ENCODE measurements at regions not wholly inside any gene's neighbourhood (a gene's known extent, or its start where the extent isn't known, plus 50 kb on each side); places are given as distances from the start of the nearest gene placed in this dataset.

DNA sequence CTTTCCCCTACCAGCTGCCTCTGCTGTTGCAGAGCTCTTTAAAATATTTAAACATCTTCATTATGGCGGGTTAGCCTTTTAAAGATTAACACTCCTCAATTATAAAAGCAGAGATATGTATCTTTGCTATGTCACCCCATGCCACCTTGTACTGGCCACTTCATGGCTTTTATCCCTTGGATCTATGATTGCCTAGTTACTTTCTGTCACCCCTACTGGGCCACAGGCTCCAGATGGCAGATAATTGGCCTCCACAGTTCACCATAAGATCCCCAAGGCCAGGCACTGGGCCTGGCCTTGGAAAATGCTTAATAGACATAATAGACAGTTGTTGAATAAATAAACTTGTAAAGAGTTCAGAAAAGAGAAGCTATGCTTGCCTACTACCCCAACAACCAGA is 142.0 kb upstream of the SHB start (continued):
- no peak for TF ChIP-seq ESRRA (CRISPR knock-in tag; IDR thresholded peaks at IDR 0.05; ENCODE audit: borderline replicate concordance)
- TF ChIP-seq, protein P1, sequence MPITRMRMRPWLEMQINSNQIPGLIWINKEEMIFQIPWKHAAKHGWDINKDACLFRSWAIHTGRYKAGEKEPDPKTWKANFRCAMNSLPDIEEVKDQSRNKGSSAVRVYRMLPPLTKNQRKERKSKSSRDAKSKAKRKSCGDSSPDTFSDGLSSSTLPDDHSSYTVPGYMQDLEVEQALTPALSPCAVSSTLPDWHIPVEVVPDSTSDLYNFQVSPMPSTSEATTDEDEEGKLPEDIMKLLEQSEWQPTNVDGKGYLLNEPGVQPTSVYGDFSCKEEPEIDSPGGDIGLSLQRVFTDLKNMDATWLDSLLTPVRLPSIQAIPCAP (CRISPR knock-in tag; IDR thresholded peaks at IDR 0.05), result no peak

DNA sequence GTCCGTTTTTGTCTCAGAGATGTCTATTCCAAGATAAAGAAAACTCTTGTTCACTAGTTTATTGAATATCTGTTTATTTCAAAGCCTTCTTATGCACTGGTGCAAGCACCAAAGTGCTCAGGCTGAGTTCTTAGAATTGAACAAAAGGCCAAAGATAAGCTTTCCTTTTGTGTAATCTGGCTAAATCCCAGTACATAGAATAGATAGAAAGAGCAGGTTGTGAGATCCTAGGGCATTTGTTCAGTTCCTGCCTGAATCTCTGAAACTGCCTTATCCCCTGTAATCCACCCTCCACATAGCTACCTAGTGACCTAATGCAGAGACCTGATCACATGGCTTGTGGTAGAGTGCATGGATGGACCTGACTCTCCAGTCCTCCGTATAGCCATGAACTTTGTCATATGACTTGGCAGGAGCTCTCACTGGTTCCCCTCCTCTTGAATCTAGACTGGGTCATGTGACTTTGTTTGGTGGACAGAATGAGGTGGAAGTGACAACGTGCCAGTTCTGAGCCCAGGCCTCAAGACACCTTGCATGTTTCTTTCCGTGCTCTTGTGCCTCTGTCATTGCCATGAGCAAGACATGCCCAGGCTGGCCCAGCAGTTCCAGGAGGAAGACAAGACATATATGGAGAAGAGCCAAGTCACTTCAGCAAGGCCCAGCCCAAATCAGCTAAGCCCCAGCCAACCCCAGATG is 139.3 kb upstream of the SHB start:
- ATAC-seq (no peak), DNase-seq (ENCODE audit: low spot score) (no peak)
- peaks cover 4% of the 10 kb centered on the region for H3K4me1 Mint-ChIP-seq
- TF ChIP-seq, protein P2, sequence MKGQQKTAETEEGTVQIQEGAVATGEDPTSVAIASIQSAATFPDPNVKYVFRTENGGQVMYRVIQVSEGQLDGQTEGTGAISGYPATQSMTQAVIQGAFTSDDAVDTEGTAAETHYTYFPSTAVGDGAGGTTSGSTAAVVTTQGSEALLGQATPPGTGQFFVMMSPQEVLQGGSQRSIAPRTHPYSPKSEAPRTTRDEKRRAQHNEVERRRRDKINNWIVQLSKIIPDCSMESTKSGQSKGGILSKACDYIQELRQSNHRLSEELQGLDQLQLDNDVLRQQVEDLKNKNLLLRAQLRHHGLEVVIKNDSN (CRISPR knock-in tag; IDR thresholded peaks at IDR 0.05), result 0 out of 2 replicates have a peak, but pooled peaks have one; percentile 17
- TF ChIP-seq, protein P3, sequence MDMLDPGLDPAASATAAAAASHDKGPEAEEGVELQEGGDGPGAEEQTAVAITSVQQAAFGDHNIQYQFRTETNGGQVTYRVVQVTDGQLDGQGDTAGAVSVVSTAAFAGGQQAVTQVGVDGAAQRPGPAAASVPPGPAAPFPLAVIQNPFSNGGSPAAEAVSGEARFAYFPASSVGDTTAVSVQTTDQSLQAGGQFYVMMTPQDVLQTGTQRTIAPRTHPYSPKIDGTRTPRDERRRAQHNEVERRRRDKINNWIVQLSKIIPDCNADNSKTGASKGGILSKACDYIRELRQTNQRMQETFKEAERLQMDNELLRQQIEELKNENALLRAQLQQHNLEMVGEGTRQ (CRISPR knock-in tag; IDR thresholded peaks at IDR 0.05), result 0 out of 2 replicates have a peak, but pooled peaks have one; percentile 8
- TF ChIP-seq, protein P4, sequence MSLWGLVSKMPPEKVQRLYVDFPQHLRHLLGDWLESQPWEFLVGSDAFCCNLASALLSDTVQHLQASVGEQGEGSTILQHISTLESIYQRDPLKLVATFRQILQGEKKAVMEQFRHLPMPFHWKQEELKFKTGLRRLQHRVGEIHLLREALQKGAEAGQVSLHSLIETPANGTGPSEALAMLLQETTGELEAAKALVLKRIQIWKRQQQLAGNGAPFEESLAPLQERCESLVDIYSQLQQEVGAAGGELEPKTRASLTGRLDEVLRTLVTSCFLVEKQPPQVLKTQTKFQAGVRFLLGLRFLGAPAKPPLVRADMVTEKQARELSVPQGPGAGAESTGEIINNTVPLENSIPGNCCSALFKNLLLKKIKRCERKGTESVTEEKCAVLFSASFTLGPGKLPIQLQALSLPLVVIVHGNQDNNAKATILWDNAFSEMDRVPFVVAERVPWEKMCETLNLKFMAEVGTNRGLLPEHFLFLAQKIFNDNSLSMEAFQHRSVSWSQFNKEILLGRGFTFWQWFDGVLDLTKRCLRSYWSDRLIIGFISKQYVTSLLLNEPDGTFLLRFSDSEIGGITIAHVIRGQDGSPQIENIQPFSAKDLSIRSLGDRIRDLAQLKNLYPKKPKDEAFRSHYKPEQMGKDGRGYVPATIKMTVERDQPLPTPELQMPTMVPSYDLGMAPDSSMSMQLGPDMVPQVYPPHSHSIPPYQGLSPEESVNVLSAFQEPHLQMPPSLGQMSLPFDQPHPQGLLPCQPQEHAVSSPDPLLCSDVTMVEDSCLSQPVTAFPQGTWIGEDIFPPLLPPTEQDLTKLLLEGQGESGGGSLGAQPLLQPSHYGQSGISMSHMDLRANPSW (CRISPR knock-in tag; conservative IDR thresholded peaks at IDR 0.05; ENCODE audit: low read depth), result no peak
- TF ChIP-seq GRHL2 (CRISPR knock-in tag; IDR thresholded peaks at IDR 0.05; ENCODE audit: insufficient replicate concordance, severe bottlenecking), result no peak
- TF ChIP-seq GABPB1 (CRISPR knock-in tag; IDR thresholded peaks at IDR 0.05), result no peak
- no peak for TF ChIP-seq MYBL2 (CRISPR knock-in tag; IDR thresholded peaks at IDR 0.05)
- no peak overlapping the region for H3K4me3 Mint-ChIP-seq
- H3K27ac Mint-ChIP-seq, result no peak overlapping the region
- no peaks in the 10 kb centered on the region for H3K9me3 Mint-ChIP-seq
- H3K36me3 Mint-ChIP-seq, result no peaks in the 10 kb centered on the region
- ChIA-PET CTCF (interaction anchor here (1.0 to 1.4 kb wide), 3 partner anchors 55 to 121 kb away, joined by 3 to 4 read pairs (median 4); no protein-coding TSS in a partner anchor), POLR2A (no interaction called here)
- peaks cover 100% of the 10 kb centered on the region for H3K27me3 Mint-ChIP-seq (ENCODE audit: low read depth)

DNA sequence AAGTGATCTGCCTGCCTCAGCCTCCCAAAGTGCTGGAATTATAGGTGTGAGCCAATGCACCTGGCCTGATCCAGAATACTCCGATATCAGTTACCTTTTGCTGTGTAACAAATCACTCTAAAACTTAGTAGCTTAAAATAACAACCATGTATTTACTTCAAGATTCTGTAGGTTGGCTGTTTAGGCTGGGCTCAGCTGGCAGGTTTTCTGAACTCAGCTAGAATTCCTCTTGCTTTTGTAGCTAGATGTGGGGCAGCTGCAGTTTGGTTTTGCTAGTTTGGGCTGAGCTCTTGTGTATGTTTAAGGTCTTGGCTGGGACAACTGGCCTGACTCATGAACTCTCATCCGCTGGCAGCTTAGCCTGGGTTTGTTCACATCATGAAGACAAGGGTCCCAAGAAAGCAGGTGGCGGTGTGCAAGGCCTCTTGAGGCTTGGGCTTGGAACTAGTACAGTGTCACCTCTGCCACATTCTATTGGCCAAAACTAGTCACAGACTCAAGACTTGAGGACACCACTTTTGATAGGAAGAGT is 138.3 kb upstream of the SHB start:
- CTCF ChIA-PET, result interaction anchor here (1.4 kb wide), 1 partner anchor 120 kb away, joined by 4 read pairs; no protein-coding TSS in a partner anchor
- DNase-seq (ENCODE audit: low spot score), result no peak
- H3K27me3 Mint-ChIP-seq (ENCODE audit: low read depth), result peaks cover 100% of the 10 kb centered on the region
- H3K27ac Mint-ChIP-seq, result no peak overlapping the region
- peaks cover 9% of the 10 kb centered on the region for H3K4me1 Mint-ChIP-seq
- H3K36me3 Mint-ChIP-seq, result no peaks in the 10 kb centered on the region
- no peak overlapping the region for H3K4me3 Mint-ChIP-seq
- POLR2A ChIA-PET, result no interaction called here
- peaks cover 2% of the 10 kb centered on the region for H3K9me3 Mint-ChIP-seq
- no peak for ATAC-seq
- TF ChIP-seq ZNF219 (CRISPR knock-in tag; IDR thresholded peaks at IDR 0.05; ENCODE audit: borderline replicate concordance) (no peak), SMAD4 (CRISPR knock-in tag; IDR thresholded peaks at IDR 0.05) (no peak), CBFB (CRISPR knock-in tag; IDR thresholded peaks at IDR 0.05; ENCODE audit: low read depth) (no peak), NR2C2 (CRISPR knock-in tag; IDR thresholded peaks at IDR 0.05) (no peak), ZNF423 (CRISPR knock-in tag; IDR thresholded peaks at IDR 0.05) (no peak), ZNF121 (CRISPR knock-in tag; IDR thresholded peaks at IDR 0.05) (no peak), FOXP1 (CRISPR knock-in tag; IDR thresholded peaks at IDR 0.05; ENCODE audit: borderline replicate concordance) (no peak), SP1 (CRISPR knock-in tag; conservative IDR thresholded peaks at IDR 0.05) (no peak)
- TF ChIP-seq, protein P5, sequence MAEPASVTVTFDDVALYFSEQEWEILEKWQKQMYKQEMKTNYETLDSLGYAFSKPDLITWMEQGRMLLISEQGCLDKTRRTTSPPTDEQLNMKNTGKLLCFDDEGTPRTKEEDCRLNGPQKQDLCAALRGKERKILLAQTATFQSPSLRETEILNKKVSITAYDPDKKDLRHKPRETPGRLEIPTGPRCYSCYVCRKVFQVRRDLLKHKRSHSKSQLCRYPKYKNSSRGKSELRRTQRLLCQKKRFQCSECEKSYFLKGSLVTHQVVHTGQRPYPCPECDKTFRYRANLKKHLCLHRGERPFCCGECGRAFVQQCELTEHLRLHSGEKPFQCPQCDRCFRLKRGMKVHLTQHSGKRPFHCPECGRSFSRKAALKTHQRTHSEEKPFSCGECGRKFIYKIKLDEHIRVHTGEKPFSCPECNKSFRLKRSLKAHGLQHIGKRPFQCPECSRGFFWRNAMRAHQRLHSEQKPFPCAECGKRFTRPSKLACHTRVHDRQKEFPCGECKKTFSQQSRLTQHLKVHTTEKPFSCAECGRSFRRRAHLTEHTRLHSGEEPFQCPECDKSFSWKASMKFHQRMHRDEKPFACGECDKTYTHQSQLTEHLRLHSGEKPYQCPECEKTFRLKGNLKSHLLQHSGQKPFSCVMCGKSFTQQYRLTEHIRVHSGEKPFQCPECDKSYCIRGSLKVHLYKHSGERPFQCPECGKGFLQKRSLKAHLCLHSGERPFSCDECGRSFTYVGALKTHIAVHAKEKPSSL (CRISPR knock-in tag; conservative IDR thresholded peaks at IDR 0.05), result no peak
- TF ChIP-seq, protein P6, sequence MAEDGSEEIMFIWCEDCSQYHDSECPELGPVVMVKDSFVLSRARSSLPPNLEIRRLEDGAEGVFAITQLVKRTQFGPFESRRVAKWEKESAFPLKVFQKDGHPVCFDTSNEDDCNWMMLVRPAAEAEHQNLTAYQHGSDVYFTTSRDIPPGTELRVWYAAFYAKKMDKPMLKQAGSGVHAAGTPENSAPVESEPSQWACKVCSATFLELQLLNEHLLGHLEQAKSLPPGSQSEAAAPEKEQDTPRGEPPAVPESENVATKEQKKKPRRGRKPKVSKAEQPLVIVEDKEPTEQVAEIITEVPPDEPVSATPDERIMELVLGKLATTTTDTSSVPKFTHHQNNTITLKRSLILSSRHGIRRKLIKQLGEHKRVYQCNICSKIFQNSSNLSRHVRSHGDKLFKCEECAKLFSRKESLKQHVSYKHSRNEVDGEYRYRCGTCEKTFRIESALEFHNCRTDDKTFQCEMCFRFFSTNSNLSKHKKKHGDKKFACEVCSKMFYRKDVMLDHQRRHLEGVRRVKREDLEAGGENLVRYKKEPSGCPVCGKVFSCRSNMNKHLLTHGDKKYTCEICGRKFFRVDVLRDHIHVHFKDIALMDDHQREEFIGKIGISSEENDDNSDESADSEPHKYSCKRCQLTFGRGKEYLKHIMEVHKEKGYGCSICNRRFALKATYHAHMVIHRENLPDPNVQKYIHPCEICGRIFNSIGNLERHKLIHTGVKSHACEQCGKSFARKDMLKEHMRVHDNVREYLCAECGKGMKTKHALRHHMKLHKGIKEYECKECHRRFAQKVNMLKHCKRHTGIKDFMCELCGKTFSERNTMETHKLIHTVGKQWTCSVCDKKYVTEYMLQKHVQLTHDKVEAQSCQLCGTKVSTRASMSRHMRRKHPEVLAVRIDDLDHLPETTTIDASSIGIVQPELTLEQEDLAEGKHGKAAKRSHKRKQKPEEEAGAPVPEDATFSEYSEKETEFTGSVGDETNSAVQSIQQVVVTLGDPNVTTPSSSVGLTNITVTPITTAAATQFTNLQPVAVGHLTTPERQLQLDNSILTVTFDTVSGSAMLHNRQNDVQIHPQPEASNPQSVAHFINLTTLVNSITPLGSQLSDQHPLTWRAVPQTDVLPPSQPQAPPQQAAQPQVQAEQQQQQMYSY (CRISPR knock-in tag; IDR thresholded peaks at IDR 0.05), result no peak
- TF ChIP-seq, protein P7, sequence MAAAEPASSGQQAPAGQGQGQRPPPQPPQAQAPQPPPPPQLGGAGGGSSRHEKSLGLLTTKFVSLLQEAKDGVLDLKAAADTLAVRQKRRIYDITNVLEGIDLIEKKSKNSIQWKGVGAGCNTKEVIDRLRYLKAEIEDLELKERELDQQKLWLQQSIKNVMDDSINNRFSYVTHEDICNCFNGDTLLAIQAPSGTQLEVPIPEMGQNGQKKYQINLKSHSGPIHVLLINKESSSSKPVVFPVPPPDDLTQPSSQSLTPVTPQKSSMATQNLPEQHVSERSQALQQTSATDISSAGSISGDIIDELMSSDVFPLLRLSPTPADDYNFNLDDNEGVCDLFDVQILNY (CRISPR knock-in tag; IDR thresholded peaks at IDR 0.05), result no peak

Data from WTC11 (cell line).